K562 (cell line): ENCODE measurements at regions not wholly inside any gene's neighbourhood (a gene's known extent, or its start where the extent isn't known, plus 50 kb on each side); places are given as distances from the start of the nearest gene placed in this dataset.

Source experiments
- ATF4 ChIP-seq: fragments of 450-650 bp; formaldehyde crosslinking; IDR thresholded peaks from 2 replicates; pipeline ENCODE4 v1.4.0; 2022; ENCODE audit warnings: mild to moderate bottlenecking, moderate library complexity
- CXXC5 ChIP-seq: fragments of 250-450 bp; sonication (Bioruptor Pico); IDR thresholded peaks from 2 replicates; pipeline ENCODE4 v1.8.0; 2022; ENCODE audit warnings: inconsistent platforms, mild to moderate bottlenecking, moderate library complexity
- E2F6 ChIP-seq, 2 experiments: IDR thresholded peaks; 2 replicates each; pipeline ENCODE4 v1.6.1; 2011; ENCODE audit warnings: borderline replicate concordance in 1 of 2, control low read depth in 1 of 2, low read depth in 1 of 2, low read length in 1 of 2, mild to moderate bottlenecking in 1 of 2, mixed read lengths in 1 of 2, moderate library complexity in 1 of 2; ENCODE audit not compliant: insufficient read depth in 1 of 2, insufficient read length in 1 of 2, poor library complexity in 1 of 2, severe bottlenecking in 1 of 2; ENCODE audit errors: extremely low read depth in 1 of 2
- ETV1 ChIP-seq: fragments of 450-650 bp; conservative IDR thresholded peaks from 2 replicates; pipeline ENCODE4 v1.6.1; 2016; ENCODE audit warnings: missing genetic modification characterization, control low read depth, low read depth, missing compliant biosample characterization
- GATA2 ChIP-seq: sonication (generic); formaldehyde crosslinking; IDR thresholded peaks from 2 replicates; pipeline ENCODE4 v1.4.0; 2020; ENCODE audit warnings: mild to moderate bottlenecking, missing genetic modification reagents
- HIVEP1 ChIP-seq: fragments of 250-450 bp; sonication (Bioruptor Pico); IDR thresholded peaks from 2 replicates; pipeline ENCODE4 v1.4.0; 2020; ENCODE audit warnings: mild to moderate bottlenecking
- JUNB ChIP-seq: fragments of 450-650 bp; formaldehyde crosslinking; conservative IDR thresholded peaks from 2 replicates; pipeline ENCODE4 v1.4.0; 2020; ENCODE audit warnings: mild to moderate bottlenecking
- MEF2A ChIP-seq: IDR thresholded peaks from 2 replicates; pipeline ENCODE4 v1.6.1; 2011; ENCODE audit warnings: low read depth, mild to moderate bottlenecking, low read length, moderate library complexity; ENCODE audit not compliant: control insufficient read depth
- RFX1 ChIP-seq: fragments of 450-650 bp; IDR thresholded peaks from 2 replicates; pipeline ENCODE4 v1.6.1; 2016; ENCODE audit warnings: mild to moderate bottlenecking, moderate library complexity
- SOX6 ChIP-seq: fragments of 450-650 bp; IDR thresholded peaks from 2 replicates; pipeline ENCODE4 v1.6.1; 2014; ENCODE audit warnings: mild to moderate bottlenecking
- TBL1XR1 ChIP-seq, 2 experiments: IDR thresholded peaks; 2 replicates each; pipeline ENCODE4 v1.6.1; 2012; ENCODE audit warnings: improper control_type of control experiment in 2 of 2, low read length in 2 of 2, mild to moderate bottlenecking in 1 of 2
- ZNF184 ChIP-seq: sonication (generic); formaldehyde crosslinking; IDR thresholded peaks from 2 replicates; pipeline ENCODE4 v1.5.0; 2020; ENCODE audit warnings: missing genetic modification reagents
- ZNF212 ChIP-seq: fragments of 450-650 bp; formaldehyde crosslinking; IDR thresholded peaks from 2 replicates; pipeline ENCODE4 v1.4.0; 2020; ENCODE audit warnings: mild to moderate bottlenecking
- ZNF263 ChIP-seq: sonication (generic); formaldehyde crosslinking; IDR thresholded peaks from 2 replicates; pipeline ENCODE4 v1.8.0; 2022; ENCODE audit warnings: mild to moderate bottlenecking, missing genetic modification reagents, borderline replicate concordance
- ZNF584 ChIP-seq: fragments of 200-800 bp; sonication (Bioruptor generic); IDR thresholded peaks from 2 replicates; pipeline ENCODE4 v1.6.1; 2016; ENCODE audit warnings: low read depth, mild to moderate bottlenecking, missing genetic modification characterization, missing compliant biosample characterization
- ZNF644 ChIP-seq: fragments of 200-800 bp; sonication (Bioruptor generic); IDR thresholded peaks from 2 replicates; pipeline ENCODE4 v1.6.1; 2016; ENCODE audit warnings: low read depth, missing genetic modification characterization, missing compliant biosample characterization
- ZNF785 ChIP-seq: fragments of 250-450 bp; sonication (Bioruptor Pico); IDR thresholded peaks from 2 replicates; pipeline ENCODE4 v1.4.0; 2020; ENCODE audit warnings: mild to moderate bottlenecking

GRCh38 chr12:46430340-46430948 is 57.9 kb upstream of the SLC38A2 start (continued):
- TF ChIP-seq CXXC5 (CRISPR knock-in tag) (peak; percentile 44; the same call in 1 of the 2 replicates), JUNB (CRISPR knock-in tag) (0 out of 2 replicates have a peak, but pooled peaks have one; percentile 5), ZNF644 (tag) (no peak), GATA2 (CRISPR knock-in tag) (no peak), TBL1XR1 (IDR thresholded peaks at IDR 0.05; ENCODE audit: low read length in 2 of 2) (peak in 1 of 2 experiments; percentile 87; a peak in 1 of 4 replicates), ZNF263 (CRISPR knock-in tag) (no peak), E2F6 (IDR thresholded peaks at IDR 0.05; ENCODE audit: borderline replicate concordance in 1 of 2, extremely low read depth in 1 of 2, insufficient read depth in 1 of 2, insufficient read length in 1 of 2, low read depth in 1 of 2, low read length in 1 of 2, poor library complexity in 1 of 2, severe bottlenecking in 1 of 2) (no peak), SOX6 (peak; percentile 100), ATF4 (CRISPR knock-in tag) (peak; percentile 98), ZNF212 (CRISPR knock-in tag) (no peak), HIVEP1 (CRISPR knock-in tag) (no peak), ZNF785 (CRISPR knock-in tag) (no peak), ZNF584 (CRISPR knock-in tag) (no peak; the same call in 1 of the 2 replicates), ZNF184 (no peak), MEF2A (no peak), ETV1 (peak; percentile 76), RFX1 (0 out of 2 replicates have a peak, but pooled peaks have one; percentile 7)
